Activated CD8-positive, alpha-beta T cell treated with anti-CD3 and anti-CD28 coated beads for 36 hours (primary cell): ENCODE measurements at regions not wholly inside any gene's neighbourhood (a gene's known extent, or its start where the extent isn't known, plus 50 kb on each side); places are given as distances from the start of the nearest gene placed in this dataset.

Experiments
- ATAC-seq: fragments of 200-7000 bp; cut with Tn5 transposase; one replicate; pipeline ENCODE4 v1.10.0; 2021; ENCODE audit warnings: mild to moderate bottlenecking, moderate library complexity
- CTCF ChIA-PET: fragments of 350-600 bp; sonication (Branson Sonifier 250); formaldehyde crosslinking; loops from one replicate; lab custom pipeline; 2021; ENCODE audit warnings: antibody characterized with exemption; lab: Charles Lee
- POLR2A ChIA-PET: fragments of 350-600 bp; sonication (Branson Sonifier 250); formaldehyde crosslinking; loops from one replicate; lab custom pipeline; 2021; ENCODE audit warnings: antibody characterized with exemption; lab: Charles Lee
- DNase-seq: peaks from one replicate; pipeline ENCODE4 v3.0.0-alpha.2; 2020
- H3K27ac Mint-ChIP-seq: one replicate; pipeline ENCODE4 v1.8.0; 2021; ENCODE audit warnings: mild to moderate bottlenecking, mixed read lengths
- H3K27me3 Mint-ChIP-seq: one replicate; pipeline ENCODE4 v1.8.0; 2021; ENCODE audit warnings: mixed read lengths
- H3K36me3 Mint-ChIP-seq: one replicate; pipeline ENCODE4 v1.8.0; 2021; ENCODE audit warnings: low read depth, mixed read lengths
- H3K4me1 Mint-ChIP-seq: one replicate; pipeline ENCODE4 v1.8.0; 2021; ENCODE audit warnings: low read depth, mixed read lengths
- H3K4me3 Mint-ChIP-seq: one replicate; pipeline ENCODE4 v1.8.0; 2021; ENCODE audit warnings: mild to moderate bottlenecking, moderate library complexity, mixed read lengths
- H3K9me3 Mint-ChIP-seq: one replicate; pipeline ENCODE4 v1.8.0; 2021; ENCODE audit warnings: mixed read lengths
- CTCF ChIP-seq: fragments of 200-600 bp; IDR thresholded peaks from one replicate; pipeline ENCODE4 v1.8.0; 2022; ENCODE audit warnings: antibody characterized with exemption, mild to moderate bottlenecking
- intact Hi-C: fragments of 100-400 bp; cut with micrococcal nuclease; formaldehyde crosslinking; loops from one replicate; pipeline ENCODE4 v1.10.0; 2022

GRCh38 chr21:25368531-25368930, 238.8 kb downstream of the MRPL39 start:
- ChIA-PET CTCF (interaction anchor here (1.3 to 2.8 kb wide), 2 partner anchors 17 to 19 kb away, joined by 3 to 14 read pairs; no protein-coding TSS in a partner anchor), POLR2A (no interaction called here)
- H3K27me3 Mint-ChIP-seq = peaks cover 3% of the 10 kb centered on the region
- no peak for ATAC-seq
- H3K27ac Mint-ChIP-seq = no peak overlapping the region
- intact Hi-C loops = no loop called here
- TF ChIP-seq CTCF = no peak
- H3K4me3 Mint-ChIP-seq = no peak overlapping the region
- H3K36me3 Mint-ChIP-seq = no peaks in the 10 kb centered on the region
- DNase-seq = no peak
- H3K9me3 Mint-ChIP-seq = no peaks in the 10 kb centered on the region
- H3K4me1 Mint-ChIP-seq = no peaks in the 10 kb centered on the region

GRCh38 chr21:25366116-25366515, 241.2 kb downstream of the MRPL39 start:
- H3K36me3 Mint-ChIP-seq = no peaks in the 10 kb centered on the region
- peaks cover 8% of the 10 kb centered on the region for H3K4me1 Mint-ChIP-seq
- H3K27me3 Mint-ChIP-seq = peaks cover 3% of the 10 kb centered on the region
- ChIA-PET CTCF (no interaction called here), POLR2A (no interaction called here)
- no peak for DNase-seq
- H3K9me3 Mint-ChIP-seq = no peaks in the 10 kb centered on the region
- H3K27ac Mint-ChIP-seq = no peak overlapping the region
- no peak overlapping the region for H3K4me3 Mint-ChIP-seq
- no peak for TF ChIP-seq CTCF
- intact Hi-C loops = no loop called here
- ATAC-seq = no peak

- Mint-ChIP-seq H3K27ac (no peak overlapping the region), H3K4me1 (peaks cover 12% of the 10 kb centered on the region), H3K4me3 (no peak overlapping the region), H3K27me3 (peaks cover 3% of the 10 kb centered on the region), H3K36me3 (no peaks in the 10 kb centered on the region), H3K9me3 (no peaks in the 10 kb centered on the region)
- no peak for TF ChIP-seq CTCF
- POLR2A ChIA-PET = no interaction called here
- DNase-seq (peak; percentile 5), ATAC-seq (peak; percentile 66)
- CTCF ChIA-PET = no interaction called here
- intact Hi-C loops = no loop called here
These were observed 244.7 kb downstream of the MRPL39 start for GRCh38 chr21:25362375-25363267.

GRCh38 chr21:25361765-25362164, 245.5 kb downstream of the MRPL39 start:
- H3K27me3 Mint-ChIP-seq = peaks cover 2% of the 10 kb centered on the region
- CTCF ChIA-PET = interaction anchor here (0.6 to 2.8 kb wide), 6 partner anchors 11 to 246 kb away, joined by 3 to 13 read pairs (median 4); no protein-coding TSS in a partner anchor

More at GRCh38 chr21:25361765-25362164, 245.5 kb downstream of the MRPL39 start:
- POLR2A ChIA-PET = no interaction called here
- Mint-ChIP-seq H3K4me3 (no peak overlapping the region), H3K4me1 (peaks cover 21% of the 10 kb centered on the region), H3K36me3 (no peaks in the 10 kb centered on the region), H3K9me3 (no peaks in the 10 kb centered on the region), H3K27ac (no peak overlapping the region)
- ATAC-seq (no peak), DNase-seq (no peak)
- intact Hi-C loops = no loop called here
- no peak for TF ChIP-seq CTCF
